HCT116 (cell line): ENCODE measurements at regions not wholly inside any gene's neighbourhood (a gene's known extent, or its start where the extent isn't known, plus 50 kb on each side); places are given as distances from the start of the nearest gene placed in this dataset.

Source experiments
- ATAC-seq: fragments of 200-7000 bp; cut with Tn5 transposase; 2 replicates; pipeline ENCODE4 v1.9.1; 2020; ENCODE audit warnings: mild to moderate bottlenecking, moderate library complexity
- BruUV-seq: library from RNA; stranded (reverse); fragments of 400-500 nt; replicated peaks from 2 replicates; lab custom pipeline; 2021; lab: Mats Ljungman, UMichigan
- CTCF ChIA-PET: fragments of 300-600 bp; sonication (Branson Sonifier 250); formaldehyde crosslinking; loops from one replicate; lab custom pipeline; 2021; ENCODE audit warnings: antibody characterized with exemption; lab: Charles Lee
- POLR2A ChIA-PET: fragments of 300-600, 350-600 bp; sonication (Branson Sonifier 250); formaldehyde crosslinking; loops from one replicate; lab custom pipeline; 2021; ENCODE audit warnings: antibody characterized with exemption; lab: Charles Lee
- RAD21 ChIA-PET, 2 experiments: fragments of 300-600 bp; sonication (Branson Sonifier 250); formaldehyde crosslinking; loops; one replicate each; lab custom pipeline; 2023; ENCODE audit warnings: low total read pairs in 2 of 2; ENCODE audit not compliant: uncharacterized antibody in 2 of 2, unreplicated experiment in 2 of 2, low non-redundant PET in 1 of 2; lab: Charles Lee
- DNase-seq: peaks from one replicate; pipeline ENCODE4 v3.0.0-alpha.2; 2010; ENCODE audit warnings: low read depth, low spot score
- H2AFZ ChIP-seq: fragments of 200-600 bp; shearing (Covaris generic), sonication (generic); 2 replicates; pipeline ENCODE4 v1.6.1; 2017; ENCODE audit warnings: low read depth, mixed run types, mixed read lengths, antibody characterized with exemption, low read length; ENCODE audit not compliant: poor library complexity, severe bottlenecking
- H3K27ac ChIP-seq: 2 replicates; pipeline ENCODE4 v1.5.1; 2012; ENCODE audit warnings: low read depth, low read length
- H3K27me3 ChIP-seq: fragments of 200-600 bp; sonication (generic); 2 replicates; pipeline ENCODE4 v1.6.1; 2016; ENCODE audit warnings: mixed run types, low read length, mixed read lengths; ENCODE audit not compliant: insufficient read depth
- H3K36me3 ChIP-seq, 2 experiments: fragments of 200-500 bp in 1 of 2; fragments of 200-600 bp in 1 of 2; sonication (Bioruptor generic) in 1 of 2; sonication (generic) in 1 of 2; 2 replicates each; pipeline versions ENCODE4 v1.5.1 to v1.6.1; 2014 to 2016; ENCODE audit warnings: low read length in 2 of 2, inconsistent platforms in 1 of 2, mixed read lengths in 1 of 2, mixed run types in 1 of 2; ENCODE audit not compliant: insufficient read depth in 2 of 2, control insufficient read depth in 1 of 2
- H3K4me1 ChIP-seq, 2 experiments: fragments of 200-600 bp in 1 of 2; sonication (generic) in 1 of 2; 2 replicates each; pipeline versions ENCODE4 v1.5.1 to v1.6.1; 2012 to 2017; ENCODE audit warnings: low read length in 2 of 2, inconsistent platforms in 1 of 2, mild to moderate bottlenecking in 1 of 2, mixed read lengths in 1 of 2, mixed run types in 1 of 2, moderate library complexity in 1 of 2; ENCODE audit not compliant: insufficient read depth in 2 of 2, control insufficient read depth in 1 of 2
- H3K4me2 ChIP-seq: fragments of 200-600 bp; sonication (generic); 2 replicates; pipeline ENCODE4 v1.6.1; 2017; ENCODE audit warnings: mixed run types, low read length, mixed read lengths
- H3K4me3 ChIP-seq, 2 experiments: fragments of 200-600 bp in 1 of 2; sonication (generic) in 1 of 2; replicated peaks in 1 of 2; 2 replicates each; pipeline ENCODE4 v1.5.1; 2011 to 2016; ENCODE audit warnings: low read length in 2 of 2, control low read depth in 1 of 2, low read depth in 1 of 2, mild to moderate bottlenecking in 1 of 2, mixed read lengths in 1 of 2, mixed run types in 1 of 2
- H3K79me2 ChIP-seq: fragments of 200-600 bp; sonication (generic); 2 replicates; pipeline ENCODE4 v1.6.1; 2017; ENCODE audit warnings: mild to moderate bottlenecking, mixed run types, low read length, moderate library complexity, mixed read lengths; ENCODE audit not compliant: insufficient read depth
- H3K9ac ChIP-seq: fragments of 200-600 bp; sonication (generic); 2 replicates; pipeline ENCODE4 v1.6.1; 2016; ENCODE audit warnings: low read length, mixed read lengths
- H3K9me2 ChIP-seq: fragments of 200-600 bp; sonication (generic), shearing (Covaris generic); 2 replicates; pipeline ENCODE4 v1.6.1; 2017; ENCODE audit warnings: mixed run types, mild to moderate bottlenecking, moderate library complexity; ENCODE audit not compliant: insufficient read depth
- H3K9me3 ChIP-seq, 2 experiments: fragments of 200-500 bp in 1 of 2; fragments of 200-600 bp in 1 of 2; sonication (Bioruptor generic) in 1 of 2; sonication (generic) in 1 of 2; 2 replicates each; pipeline ENCODE4 v1.6.1; 2014 to 2017; ENCODE audit warnings: low read length in 2 of 2, mixed read lengths in 2 of 2, inconsistent platforms in 1 of 2, low read depth in 1 of 2, mild to moderate bottlenecking in 1 of 2, mixed run types in 1 of 2, moderate library complexity in 1 of 2; ENCODE audit not compliant: control insufficient read depth in 1 of 2, insufficient read depth in 1 of 2
- H4K20me1 ChIP-seq: fragments of 200-600 bp; sonication (generic), shearing (Covaris generic); 2 replicates; pipeline ENCODE4 v1.6.1; 2017; ENCODE audit warnings: mixed run types, mild to moderate bottlenecking, moderate library complexity; ENCODE audit not compliant: insufficient read depth
- ATF3 ChIP-seq: IDR thresholded peaks from 2 replicates; pipeline ENCODE4 v1.6.1; 2012
- CBX3 ChIP-seq: IDR thresholded peaks from 2 replicates; pipeline ENCODE4 v1.6.1; 2012; ENCODE audit warnings: low read depth
- CEBPB ChIP-seq: IDR thresholded peaks from 2 replicates; pipeline ENCODE4 v1.6.1; 2012; ENCODE audit warnings: low read depth
- CTCF ChIP-seq, 3 experiments: fragments of 200-600 bp in 1 of 3; sonication (generic) in 1 of 3; IDR thresholded peaks in 2 of 3; conservative IDR thresholded peaks in 1 of 3; 2 replicates each; pipeline ENCODE4 v1.5.1; 2012 to 2017; ENCODE audit warnings: low read depth in 2 of 3, low read length in 2 of 3, antibody characterized with exemption in 1 of 3, borderline replicate concordance in 1 of 3, control low read depth in 1 of 3, mild to moderate bottlenecking in 1 of 3, mixed read lengths in 1 of 3, mixed run types in 1 of 3, moderate library complexity in 1 of 3; ENCODE audit not compliant: insufficient read depth in 1 of 3
- EGR1 ChIP-seq: IDR thresholded peaks from 2 replicates; pipeline ENCODE4 v1.6.1; 2012; ENCODE audit warnings: low read depth
- ELF1 ChIP-seq: IDR thresholded peaks from 2 replicates; pipeline ENCODE4 v1.6.1; 2012; ENCODE audit warnings: low read depth, borderline replicate concordance
- EZH2phosphoT487 ChIP-seq: fragments of 200-600 bp; IDR thresholded peaks from 2 replicates; pipeline ENCODE4 v1.6.1; 2018; ENCODE audit warnings: antibody characterized with exemption, borderline replicate concordance
- POLR2A ChIP-seq: IDR thresholded peaks from 2 replicates; pipeline ENCODE4 v1.7.0; 2011; ENCODE audit warnings: borderline replicate concordance; ENCODE audit not compliant: insufficient read depth, insufficient read length; ENCODE audit errors: extremely low read depth
- SIN3A ChIP-seq: IDR thresholded peaks from 2 replicates; pipeline ENCODE4 v1.6.1; 2012; ENCODE audit warnings: low read depth
- TCF7L2 ChIP-seq: IDR thresholded peaks from 2 replicates; pipeline ENCODE4 v1.7.0; 2011; ENCODE audit warnings: borderline replicate concordance, inconsistent platforms; ENCODE audit not compliant: insufficient read depth, insufficient read length; ENCODE audit errors: extremely low read depth
- ZNF274 ChIP-seq: fragments of 200-500 bp; sonication (Bioruptor generic); IDR thresholded peaks from 2 replicates; pipeline ENCODE4 v1.6.1; 2014; ENCODE audit warnings: mild to moderate bottlenecking, low read depth, low read length, inconsistent platforms
- intact Hi-C: fragments of 100-400 bp; cut with micrococcal nuclease; formaldehyde crosslinking; loops from 2 replicates; pipeline ENCODE4 v1.10.0; 2022

DNA sequence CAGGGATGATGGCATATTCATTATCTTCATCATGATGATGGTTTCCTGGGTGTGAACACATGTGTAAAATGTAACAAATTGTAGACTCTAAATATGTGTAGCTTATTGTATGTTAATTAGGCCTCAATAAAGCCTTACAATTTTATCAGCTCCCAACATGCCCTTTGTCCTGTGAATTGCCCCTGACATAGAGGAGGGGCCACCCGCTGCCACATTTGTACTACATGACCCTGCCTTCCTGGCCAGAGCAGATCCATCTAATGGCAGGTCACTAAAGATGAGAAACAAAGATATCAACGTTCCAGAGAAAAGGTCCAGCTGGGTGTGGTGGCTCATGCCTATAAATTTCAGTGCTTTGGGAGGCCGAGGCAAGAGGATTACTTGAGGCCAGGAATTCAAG, 117.2 kb downstream of the CAAP1 start:
- POLR2A ChIA-PET: no interaction called here
- no TSS peak for BruUV-seq
- CTCF ChIA-PET: no interaction called here
- no peak for TF ChIP-seq CEBPB
- TF ChIP-seq ATF3: no peak
- no peak for TF ChIP-seq EGR1
- TF ChIP-seq ZNF274: no peak
- no peak for TF ChIP-seq TCF7L2
- no peak for TF ChIP-seq POLR2A
- TF ChIP-seq ELF1: no peak
- Histone ChIP-seq H3K79me2 (no peaks in the 10 kb centered on the region), H4K20me1 (no peaks in the 10 kb centered on the region), H3K27ac (no peak overlapping the region), H3K4me2 (no peak overlapping the region), H3K4me3 (no peak overlapping the region), H2AFZ (no peak overlapping the region), H3K9me3 (no peaks in the 10 kb centered on the region), H3K4me1 (no peaks in the 10 kb centered on the region), H3K36me3 (no peaks in the 10 kb centered on the region), H3K9ac (no peak overlapping the region), H3K9me2 (no peaks in the 10 kb centered on the region), H3K27me3 (no peaks in the 10 kb centered on the region)
- intact Hi-C loops: no loop called here
- ATAC-seq (no peak), DNase-seq (no peak)
- RAD21 ChIA-PET: no interaction called here

DNA sequence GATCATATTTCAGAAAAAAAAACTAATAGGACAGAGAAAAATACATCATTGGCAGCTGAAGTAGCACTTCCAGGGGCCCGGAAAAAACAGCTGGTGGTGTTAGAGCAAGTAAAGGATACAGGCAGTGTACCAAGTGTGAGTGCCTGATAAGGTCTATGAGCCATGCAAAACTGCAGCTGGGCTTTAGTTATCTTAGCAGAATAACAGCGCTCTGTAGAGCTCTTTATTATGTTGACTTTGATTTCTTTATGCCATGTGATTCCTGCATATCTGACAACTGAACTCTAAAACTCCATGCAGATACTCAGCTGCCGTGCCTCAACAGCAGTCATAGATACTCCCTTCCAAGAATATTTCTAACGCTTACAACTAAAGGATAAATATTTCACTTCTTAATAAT, 119.5 kb downstream of the CAAP1 start:
- no peaks in the 10 kb centered on the region for H3K79me2 ChIP-seq
- ATAC-seq (no peak), DNase-seq (no peak)
- H3K9ac ChIP-seq: no peak overlapping the region
- POLR2A ChIA-PET: no interaction called here
- H3K27me3 ChIP-seq: no peaks in the 10 kb centered on the region
- H3K4me3 ChIP-seq: no peak overlapping the region
- RAD21 ChIA-PET: no interaction called here
- H3K4me2 ChIP-seq: no peak overlapping the region
- no peaks in the 10 kb centered on the region for H3K36me3 ChIP-seq
- no peaks in the 10 kb centered on the region for H3K9me2 ChIP-seq
- no peaks in the 10 kb centered on the region for H4K20me1 ChIP-seq
- no peaks in the 10 kb centered on the region for H3K4me1 ChIP-seq
- CTCF ChIA-PET: no interaction called here
- no peak overlapping the region for H2AFZ ChIP-seq
- no peak overlapping the region for H3K27ac ChIP-seq
- no TSS peak for BruUV-seq
- no peak for TF ChIP-seq SIN3A
- no peak for TF ChIP-seq CBX3
- no peak for TF ChIP-seq EZH2phosphoT487
- no peak for TF ChIP-seq CTCF (IDR thresholded peaks at IDR 0.05 in 2 of 3, conservative IDR thresholded peaks at IDR 0.05 in 1 of 3; ENCODE audit: borderline replicate concordance in 1 of 3, insufficient read depth in 1 of 3, low read depth in 2 of 3, low read length in 2 of 3)
- no peak for TF ChIP-seq EGR1
- no peak for TF ChIP-seq ZNF274
- no peak for TF ChIP-seq ELF1
- intact Hi-C loops: no loop called here
- H3K9me3 ChIP-seq: no peaks in the 10 kb centered on the region
